Activated T-helper 17 cell treated with anti-CD3 and anti-CD28 coated beads, Interleukin-2, amount 50 U/mL, for 72 hours (primary cell): ENCODE measurements at regions not wholly inside any gene's neighbourhood (a gene's known extent, or its start where the extent isn't known, plus 50 kb on each side); places are given as distances from the start of the nearest gene placed in this dataset.

Experiments used
- ATAC-seq: fragments of 150-1000 bp; cut with Tn5 transposase; replicated peaks from 2 replicates; pipeline ENCODE4 v1.10.0; 2021; ENCODE audit warnings: mild to moderate bottlenecking, moderate library complexity
- H3K27ac Mint-ChIP-seq: one replicate; pipeline ENCODE4 v1.8.0; 2022; ENCODE audit warnings: mixed read lengths
- H3K27me3 Mint-ChIP-seq: one replicate; pipeline ENCODE4 v1.8.0; 2022; ENCODE audit warnings: mixed read lengths
- H3K36me3 Mint-ChIP-seq: one replicate; pipeline ENCODE4 v1.8.0; 2022; ENCODE audit warnings: low read depth, mild to moderate bottlenecking, mixed read lengths
- H3K4me1 Mint-ChIP-seq: one replicate; pipeline ENCODE4 v1.8.0; 2022; ENCODE audit warnings: mixed read lengths
- H3K4me3 Mint-ChIP-seq: one replicate; pipeline ENCODE4 v1.8.0; 2022; ENCODE audit warnings: mild to moderate bottlenecking, mixed read lengths
- H3K9me3 Mint-ChIP-seq: one replicate; pipeline ENCODE4 v1.8.0; 2022; ENCODE audit warnings: mixed read lengths

- no peak overlapping the region for H3K4me3 Mint-ChIP-seq
- no peaks in the 10 kb centered on the region for H3K27me3 Mint-ChIP-seq
- no peak overlapping the region for H3K27ac Mint-ChIP-seq
- no peaks in the 10 kb centered on the region for H3K4me1 Mint-ChIP-seq
- no peak for ATAC-seq
- peaks cover 3% of the 10 kb centered on the region for H3K9me3 Mint-ChIP-seq
- H3K36me3 Mint-ChIP-seq: no peaks in the 10 kb centered on the region
Measured at GRCh38 chr6:94129926-94130325, 710.6 kb upstream of the EPHA7 start.

GRCh38 chr6:94127716-94128115, 708.4 kb upstream of the EPHA7 start:
- no peaks in the 10 kb centered on the region for H3K27me3 Mint-ChIP-seq
- H3K4me3 Mint-ChIP-seq: no peak overlapping the region
- H3K4me1 Mint-ChIP-seq: no peaks in the 10 kb centered on the region
- H3K9me3 Mint-ChIP-seq: peaks cover 3% of the 10 kb centered on the region
- ATAC-seq: no peak
- no peaks in the 10 kb centered on the region for H3K36me3 Mint-ChIP-seq
- no peak overlapping the region for H3K27ac Mint-ChIP-seq

DNA sequence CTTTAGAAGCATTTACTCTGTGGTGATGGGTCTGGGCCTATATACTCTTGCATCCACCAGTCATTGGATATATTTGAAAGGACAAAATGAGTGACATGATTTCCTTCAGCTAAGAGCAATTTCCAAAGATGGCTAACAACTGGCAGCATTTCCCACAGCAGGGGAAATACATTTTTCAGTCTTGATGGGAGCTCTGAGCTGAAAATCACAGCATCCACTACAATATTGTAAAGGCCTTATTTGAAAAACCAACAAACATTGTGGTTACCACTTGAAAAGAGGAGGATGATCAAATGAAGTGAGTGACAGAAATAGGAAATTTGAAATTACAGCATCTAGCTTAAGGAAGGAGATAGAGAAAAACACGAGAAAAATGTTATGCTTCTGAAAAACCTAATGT, 705.0 kb upstream of the EPHA7 start:
- no peaks in the 10 kb centered on the region for H3K36me3 Mint-ChIP-seq
- H3K4me1 Mint-ChIP-seq: no peaks in the 10 kb centered on the region
- no peak overlapping the region for H3K27ac Mint-ChIP-seq
- H3K9me3 Mint-ChIP-seq: no peaks in the 10 kb centered on the region
- no peaks in the 10 kb centered on the region for H3K27me3 Mint-ChIP-seq
- no peak for ATAC-seq
- H3K4me3 Mint-ChIP-seq: no peak overlapping the region

DNA sequence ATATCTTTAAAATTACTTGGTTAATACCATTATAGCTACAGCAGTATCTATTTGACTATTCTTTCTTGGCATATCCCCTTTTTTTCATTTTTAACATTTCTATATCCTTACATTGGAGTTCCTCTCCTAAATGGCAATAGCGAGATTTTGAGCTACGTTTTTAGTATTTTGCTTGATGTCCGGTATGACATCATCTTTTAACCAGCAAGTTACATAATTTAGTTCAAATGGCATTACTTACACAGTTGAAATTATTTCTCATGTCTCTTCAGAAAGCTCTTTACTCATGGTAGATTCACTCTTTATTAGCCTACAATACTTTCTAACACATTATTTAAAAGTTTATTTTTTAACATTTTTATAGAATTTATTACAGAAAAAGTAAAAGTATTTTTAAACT, 701.7 kb upstream of the EPHA7 start:
- H3K4me1 Mint-ChIP-seq: no peaks in the 10 kb centered on the region
- H3K27me3 Mint-ChIP-seq: no peaks in the 10 kb centered on the region
- no peak overlapping the region for H3K27ac Mint-ChIP-seq
- no peak for ATAC-seq
- H3K4me3 Mint-ChIP-seq: no peak overlapping the region
- H3K9me3 Mint-ChIP-seq: peaks cover 3% of the 10 kb centered on the region
- H3K36me3 Mint-ChIP-seq: no peaks in the 10 kb centered on the region

GRCh38 chr6:94099072-94099471, 679.7 kb upstream of the EPHA7 start:
- Mint-ChIP-seq H3K4me1 (no peaks in the 10 kb centered on the region), H3K9me3 (no peaks in the 10 kb centered on the region), H3K36me3 (no peaks in the 10 kb centered on the region), H3K4me3 (no peak overlapping the region), H3K27me3 (no peaks in the 10 kb centered on the region), H3K27ac (no peak overlapping the region)
- no peak for ATAC-seq

GRCh38 chr6:94095961-94096360, 676.6 kb upstream of the EPHA7 start:
- no peaks in the 10 kb centered on the region for H3K9me3 Mint-ChIP-seq
- no peak overlapping the region for H3K27ac Mint-ChIP-seq
- no peaks in the 10 kb centered on the region for H3K27me3 Mint-ChIP-seq
- no peak overlapping the region for H3K4me3 Mint-ChIP-seq
- no peaks in the 10 kb centered on the region for H3K4me1 Mint-ChIP-seq
- no peak for ATAC-seq
- H3K36me3 Mint-ChIP-seq: no peaks in the 10 kb centered on the region

DNA sequence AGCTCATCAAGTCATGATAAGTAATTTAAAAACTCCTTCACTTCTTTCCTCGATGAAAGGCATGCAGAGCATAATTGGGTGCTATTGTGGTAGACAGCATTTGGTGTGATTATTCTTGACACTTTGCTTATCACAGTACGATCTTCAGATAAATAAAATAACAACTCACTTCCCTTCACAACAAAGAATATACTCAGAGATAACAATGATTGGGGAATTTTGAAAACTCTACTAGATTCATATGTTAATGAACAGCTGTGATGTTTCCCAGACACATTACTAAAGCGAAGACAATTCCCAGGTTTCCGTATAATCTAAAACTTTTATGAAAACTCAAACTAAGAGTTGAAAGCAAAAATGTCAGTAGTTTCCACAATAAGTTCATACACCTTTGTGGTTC, 670.6 kb upstream of the EPHA7 start:
- H3K27ac Mint-ChIP-seq: no peak overlapping the region
- H3K4me1 Mint-ChIP-seq: no peaks in the 10 kb centered on the region
- no peaks in the 10 kb centered on the region for H3K36me3 Mint-ChIP-seq
- no peak for ATAC-seq
- H3K27me3 Mint-ChIP-seq: no peaks in the 10 kb centered on the region
- H3K9me3 Mint-ChIP-seq: no peaks in the 10 kb centered on the region
- H3K4me3 Mint-ChIP-seq: no peak overlapping the region

GRCh38 chr6:94088870-94089269, 669.5 kb upstream of the EPHA7 start:
- H3K4me3 Mint-ChIP-seq: no peak overlapping the region
- ATAC-seq: no peak

DNA sequence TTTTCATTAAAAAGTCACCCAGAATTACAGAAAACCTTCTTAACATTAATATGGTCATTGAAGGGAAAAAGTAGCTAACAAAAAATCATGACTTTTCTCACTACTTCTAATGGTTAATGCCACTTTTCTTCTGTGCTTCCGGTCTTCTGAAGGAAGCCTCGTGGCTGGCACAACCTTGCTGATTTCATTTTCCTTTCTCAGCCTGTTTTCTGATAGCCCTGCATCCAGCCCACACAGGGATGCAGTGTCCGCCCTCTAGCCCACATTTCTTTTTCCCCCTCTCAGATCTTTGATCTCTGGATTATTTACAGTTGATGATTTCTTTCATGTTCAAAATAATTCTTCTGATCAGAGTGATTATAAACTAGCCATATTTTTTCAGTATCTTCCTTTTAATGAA, 655.4 kb upstream of the EPHA7 start:
- Mint-ChIP-seq H3K27me3 (no peaks in the 10 kb centered on the region), H3K9me3 (no peaks in the 10 kb centered on the region), H3K4me3 (no peak overlapping the region), H3K4me1 (no peaks in the 10 kb centered on the region), H3K36me3 (no peaks in the 10 kb centered on the region), H3K27ac (no peak overlapping the region)
- ATAC-seq: no peak

More at GRCh38 chr6:94088870-94089269, 669.5 kb upstream of the EPHA7 start:
- no peaks in the 10 kb centered on the region for H3K9me3 Mint-ChIP-seq
- no peaks in the 10 kb centered on the region for H3K4me1 Mint-ChIP-seq
- no peaks in the 10 kb centered on the region for H3K36me3 Mint-ChIP-seq
- no peaks in the 10 kb centered on the region for H3K27me3 Mint-ChIP-seq
- no peak overlapping the region for H3K27ac Mint-ChIP-seq

DNA sequence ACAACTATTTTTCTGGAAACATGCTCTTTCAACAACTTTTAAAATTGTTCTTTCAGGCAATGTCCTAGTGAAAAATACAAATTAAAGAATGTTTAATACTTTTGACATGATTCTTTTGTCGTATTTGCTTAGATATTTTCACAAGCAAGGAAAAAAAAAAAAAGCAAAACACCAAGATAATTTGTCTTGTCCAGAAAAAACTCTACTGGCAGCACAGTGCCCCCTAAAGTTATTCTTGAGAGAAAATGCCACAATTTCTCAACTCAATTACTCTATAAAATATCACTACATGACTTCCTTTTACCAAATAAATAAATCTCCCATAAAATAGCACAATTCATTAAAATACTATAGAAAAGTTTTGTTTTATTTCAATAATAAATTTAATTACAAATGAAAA, 652.5 kb upstream of the EPHA7 start:
- no peaks in the 10 kb centered on the region for H3K9me3 Mint-ChIP-seq
- H3K4me1 Mint-ChIP-seq: no peaks in the 10 kb centered on the region
- H3K36me3 Mint-ChIP-seq: no peaks in the 10 kb centered on the region
- no peak overlapping the region for H3K4me3 Mint-ChIP-seq
- no peak for ATAC-seq
- no peak overlapping the region for H3K27ac Mint-ChIP-seq
- no peaks in the 10 kb centered on the region for H3K27me3 Mint-ChIP-seq

DNA sequence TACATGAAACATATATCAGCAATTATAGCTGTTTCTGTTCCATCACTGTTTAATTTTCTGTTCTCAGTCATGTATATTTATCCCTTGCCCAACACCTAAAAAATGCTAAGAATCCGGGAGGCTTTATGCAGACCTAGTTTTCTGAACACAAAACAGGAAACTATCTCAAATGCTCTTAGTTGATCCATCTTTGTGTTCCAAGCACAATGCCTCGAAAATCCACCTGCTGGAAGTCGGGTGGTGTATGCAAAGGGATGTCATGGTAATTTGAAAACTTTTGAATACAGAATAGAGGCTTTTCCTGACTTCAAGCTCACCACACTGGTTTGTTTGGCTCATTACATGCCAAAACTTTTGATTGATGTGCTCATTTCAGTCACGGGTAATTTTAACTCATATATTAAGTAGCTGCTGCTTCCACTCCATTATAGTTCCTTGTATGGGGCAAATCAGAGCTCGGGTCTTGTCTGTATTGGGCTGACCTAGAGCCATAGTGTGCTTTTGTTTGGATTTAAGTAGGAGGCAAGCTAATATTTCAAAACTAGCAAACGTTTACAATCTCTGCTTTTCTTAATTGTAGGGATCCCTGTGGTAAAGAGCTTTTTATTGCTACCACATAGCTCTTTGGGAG, 646.5 kb upstream of the EPHA7 start:
- Mint-ChIP-seq H3K9me3 (no peaks in the 10 kb centered on the region), H3K27ac (no peak overlapping the region), H3K27me3 (no peaks in the 10 kb centered on the region), H3K4me3 (no peak overlapping the region), H3K4me1 (no peaks in the 10 kb centered on the region), H3K36me3 (no peaks in the 10 kb centered on the region)
- ATAC-seq: no peak

GRCh38 chr6:94052749-94053148, 633.4 kb upstream of the EPHA7 start:
- no peaks in the 10 kb centered on the region for H3K27me3 Mint-ChIP-seq
- H3K4me1 Mint-ChIP-seq: no peaks in the 10 kb centered on the region
- no peaks in the 10 kb centered on the region for H3K36me3 Mint-ChIP-seq
- H3K4me3 Mint-ChIP-seq: no peak overlapping the region
- H3K9me3 Mint-ChIP-seq: peaks cover 4% of the 10 kb centered on the region
- no peak overlapping the region for H3K27ac Mint-ChIP-seq
- no peak for ATAC-seq

DNA sequence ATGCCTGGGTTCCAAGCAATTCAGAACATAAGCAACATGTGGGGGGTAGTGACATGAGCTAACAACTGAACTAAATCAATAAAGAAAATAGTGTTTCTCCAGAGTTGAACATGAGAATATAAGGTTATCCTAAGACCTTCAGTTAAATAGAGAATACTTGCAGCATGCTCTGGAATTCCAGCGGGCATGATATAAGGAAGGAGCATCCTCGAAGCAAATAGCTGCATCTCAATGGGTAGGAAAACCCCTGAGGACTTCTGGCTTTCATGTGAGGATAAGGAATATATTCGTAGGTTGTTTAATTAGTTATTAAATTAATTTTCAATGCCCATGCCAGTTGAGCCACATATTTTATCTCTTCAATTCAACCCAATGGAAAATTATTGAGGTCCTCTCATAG, 631.2 kb upstream of the EPHA7 start:
- Mint-ChIP-seq H3K27ac (no peak overlapping the region), H3K4me1 (no peaks in the 10 kb centered on the region), H3K9me3 (no peaks in the 10 kb centered on the region), H3K36me3 (no peaks in the 10 kb centered on the region), H3K4me3 (no peak overlapping the region), H3K27me3 (no peaks in the 10 kb centered on the region)
- ATAC-seq: no peak

DNA sequence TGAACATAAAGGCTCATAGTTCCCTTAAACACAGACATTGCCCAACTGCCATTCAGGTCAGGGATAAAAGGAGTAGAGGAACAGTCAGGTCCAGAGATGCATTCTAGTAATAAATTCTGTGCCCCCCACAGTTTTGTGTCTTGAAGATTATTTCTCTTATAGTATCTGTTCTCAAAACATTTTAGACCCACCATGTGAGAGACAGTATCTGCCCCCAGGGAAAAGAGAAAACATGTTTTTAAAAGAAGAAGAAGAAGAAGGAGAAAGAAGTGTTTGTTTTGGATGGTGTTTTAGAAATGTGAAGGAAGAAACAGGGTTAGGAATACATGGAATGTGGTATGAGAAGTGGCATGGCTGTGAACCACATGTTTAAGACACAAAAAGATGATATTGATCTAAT, 629.6 kb upstream of the EPHA7 start:
- Mint-ChIP-seq H3K36me3 (no peaks in the 10 kb centered on the region), H3K4me3 (no peak overlapping the region), H3K4me1 (no peaks in the 10 kb centered on the region), H3K27me3 (no peaks in the 10 kb centered on the region), H3K9me3 (no peaks in the 10 kb centered on the region), H3K27ac (no peak overlapping the region)
- no peak for ATAC-seq

GRCh38 chr6:94045099-94045829, 625.9 kb upstream of the EPHA7 start:
- H3K4me1 Mint-ChIP-seq: no peaks in the 10 kb centered on the region

More at GRCh38 chr6:94045099-94045829, 625.9 kb upstream of the EPHA7 start:
- Mint-ChIP-seq H3K36me3 (no peaks in the 10 kb centered on the region), H3K27me3 (no peaks in the 10 kb centered on the region), H3K27ac (no peak overlapping the region), H3K4me3 (no peak overlapping the region), H3K9me3 (no peaks in the 10 kb centered on the region)
- ATAC-seq: no peak
